Uterus (tissue), 2 donors: ENCODE measurements at regions not wholly inside any gene's neighbourhood (a gene's known extent, or its start where the extent isn't known, plus 50 kb on each side); places are given as distances from the start of the nearest gene placed in this dataset.
"Not testable (repeated sequence)": the region's sequence is repeated elsewhere in the genome, so short reads cannot be mapped to it uniquely, and the experiment has no call there.

ENCODE experiments used
- POLR2A ChIP-seq, 2 donors: fragments of 450-650 bp; IDR thresholded peaks; one replicate each; pipeline ENCODE4 v1.6.1; 2016; ENCODE audit warnings: antibody characterized with exemption in 2 of 2, mild to moderate bottlenecking in 1 of 2, moderate library complexity in 1 of 2
- TF ChIP-seq, protein P1 (sequence below), 4 experiments: fragments of 200-600 bp in 2 of 4; fragments of 450-650 bp in 2 of 4; sonication (generic) in 2 of 4; IDR thresholded peaks; one replicate each; pipeline ENCODE4 v1.5.1; 2016 to 2019; ENCODE audit warnings: antibody characterized with exemption in 4 of 4, mild to moderate bottlenecking in 2 of 4, moderate library complexity in 1 of 4

DNA sequence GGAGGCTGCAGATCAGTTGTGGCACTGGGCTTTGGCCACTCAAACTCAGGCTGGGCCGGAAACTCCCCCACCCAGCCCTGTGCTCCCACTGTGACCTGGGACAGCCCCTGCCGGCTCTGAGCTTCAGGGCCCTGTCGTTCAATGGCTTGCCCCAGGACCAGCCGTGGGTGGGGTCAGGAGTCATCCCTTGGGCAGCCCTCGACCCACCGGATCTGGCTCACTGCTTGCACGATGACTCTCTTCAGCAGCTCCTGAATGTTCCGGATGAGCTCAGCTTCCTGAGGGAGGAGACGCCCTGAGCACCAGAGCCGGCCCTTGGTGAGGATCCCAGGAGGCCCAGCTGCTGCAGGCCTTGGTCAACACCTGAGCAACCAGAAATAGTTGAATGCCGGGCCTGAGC lies 1544.2 kb upstream of the USP9Y start:
- TF ChIP-seq, protein P1, sequence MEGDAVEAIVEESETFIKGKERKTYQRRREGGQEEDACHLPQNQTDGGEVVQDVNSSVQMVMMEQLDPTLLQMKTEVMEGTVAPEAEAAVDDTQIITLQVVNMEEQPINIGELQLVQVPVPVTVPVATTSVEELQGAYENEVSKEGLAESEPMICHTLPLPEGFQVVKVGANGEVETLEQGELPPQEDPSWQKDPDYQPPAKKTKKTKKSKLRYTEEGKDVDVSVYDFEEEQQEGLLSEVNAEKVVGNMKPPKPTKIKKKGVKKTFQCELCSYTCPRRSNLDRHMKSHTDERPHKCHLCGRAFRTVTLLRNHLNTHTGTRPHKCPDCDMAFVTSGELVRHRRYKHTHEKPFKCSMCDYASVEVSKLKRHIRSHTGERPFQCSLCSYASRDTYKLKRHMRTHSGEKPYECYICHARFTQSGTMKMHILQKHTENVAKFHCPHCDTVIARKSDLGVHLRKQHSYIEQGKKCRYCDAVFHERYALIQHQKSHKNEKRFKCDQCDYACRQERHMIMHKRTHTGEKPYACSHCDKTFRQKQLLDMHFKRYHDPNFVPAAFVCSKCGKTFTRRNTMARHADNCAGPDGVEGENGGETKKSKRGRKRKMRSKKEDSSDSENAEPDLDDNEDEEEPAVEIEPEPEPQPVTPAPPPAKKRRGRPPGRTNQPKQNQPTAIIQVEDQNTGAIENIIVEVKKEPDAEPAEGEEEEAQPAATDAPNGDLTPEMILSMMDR (IDR thresholded peaks at IDR 0.05): not testable (repeated sequence)
- TF ChIP-seq POLR2A (IDR thresholded peaks at IDR 0.05): not testable (repeated sequence)
